Right renal cortex interstitium (tissue), 3 donors: ENCODE measurements at regions not wholly inside any gene's neighbourhood (a gene's known extent, or its start where the extent isn't known, plus 50 kb on each side); places are given as distances from the start of the nearest gene placed in this dataset.
"Not testable (repeated sequence)": the region's sequence is repeated elsewhere in the genome, so short reads cannot be mapped to it uniquely, and the experiment has no call there.

Source experiments
- DNase-seq, 3 donors: peaks; one replicate each; pipeline ENCODE4 v3.0.0-alpha.2; 2013; ENCODE audit warnings: low read depth in 3 of 3, low spot score in 2 of 3

GRCh38 chr5:144048259-144048856, 122.1 kb downstream of the YIPF5 start:
- DNase-seq: no peak

- not testable (repeated sequence) for DNase-seq
Observed at GRCh38 chr5:144055391-144055790, 115.1 kb downstream of the YIPF5 start.

GRCh38 chr5:144060091-144060490, 110.4 kb downstream of the YIPF5 start:
- not testable (repeated sequence) for DNase-seq

GRCh38 chr5:144060598-144060997, 109.9 kb downstream of the YIPF5 start:
- no peak for DNase-seq

GRCh38 chr5:144065786-144066185, 104.7 kb downstream of the YIPF5 start:
- no peak for DNase-seq

GRCh38 chr5:144072518-144072927, 97.9 kb downstream of the YIPF5 start:
- DNase-seq: no peak

GRCh38 chr5:144076521-144077083, 93.9 kb downstream of the YIPF5 start:
- no peak for DNase-seq

GRCh38 chr5:144083185-144083584, 87.3 kb downstream of the YIPF5 start:
- DNase-seq: no peak

GRCh38 chr5:144084971-144085370, 85.5 kb downstream of the YIPF5 start:
- no peak for DNase-seq

GRCh38 chr5:144085381-144085780, 85.1 kb downstream of the YIPF5 start:
- no peak for DNase-seq

- DNase-seq: no peak
Observed at GRCh38 chr5:144086295-144086694, 84.2 kb downstream of the YIPF5 start.

GRCh38 chr5:144087576-144087975, 82.9 kb downstream of the YIPF5 start:
- no peak for DNase-seq

- DNase-seq: no peak
Observed at GRCh38 chr5:144088206-144089064, 82.0 kb downstream of the YIPF5 start.

- no peak for DNase-seq
Observed at GRCh38 chr5:144089401-144090021, 80.9 kb downstream of the YIPF5 start.

GRCh38 chr5:144092508-144092907, 78.0 kb downstream of the YIPF5 start:
- DNase-seq: no peak

- no peak for DNase-seq
Observed at GRCh38 chr5:144093400-144093799, 77.1 kb downstream of the YIPF5 start.

- DNase-seq: no peak
Observed at GRCh38 chr5:144093868-144094267, 76.6 kb downstream of the YIPF5 start.

GRCh38 chr5:144100702-144101101, 69.8 kb downstream of the YIPF5 start:
- no peak for DNase-seq

GRCh38 chr5:144101616-144102015, 68.8 kb downstream of the YIPF5 start:
- no peak for DNase-seq

GRCh38 chr5:144102361-144102760, 68.1 kb downstream of the YIPF5 start:
- DNase-seq: no peak

GRCh38 chr5:144102979-144103378, 67.5 kb downstream of the YIPF5 start:
- DNase-seq: no peak
